GM23248 (cell line): ENCODE measurements at regions not wholly inside any gene's neighbourhood (a gene's known extent, or its start where the extent isn't known, plus 50 kb on each side); places are given as distances from the start of the nearest gene placed in this dataset.

Source experiments
- EZH2 ChIP-seq: fragments of 200-600 bp; sonication (generic); IDR thresholded peaks from 2 replicates; pipeline ENCODE4 v1.6.1; 2018; ENCODE audit warnings: antibody characterized with exemption, mild to moderate bottlenecking; ENCODE audit not compliant: insufficient read depth, poor library complexity, severe bottlenecking
- EZH2phosphoT487 ChIP-seq: fragments of 200-600 bp; sonication (generic); IDR thresholded peaks from 2 replicates; pipeline ENCODE4 v1.6.1; 2018; ENCODE audit warnings: antibody characterized with exemption, moderate library complexity, mild to moderate bottlenecking, low read depth; ENCODE audit not compliant: insufficient read depth

GRCh38 chr4:82213485-82214417, 160.0 kb downstream of the HNRNPD start:
- TF ChIP-seq EZH2 (no peak), EZH2phosphoT487 (no peak)
